Posterior vena cava (tissue), 2 donors: ENCODE measurements at regions not wholly inside any gene's neighbourhood (a gene's known extent, or its start where the extent isn't known, plus 50 kb on each side); places are given as distances from the start of the nearest gene placed in this dataset.

Experiments
- DNase-seq: peaks from one replicate; pipeline ENCODE4 v3.0.0-alpha.2; 2020; ENCODE audit warnings: low spot score
- intact Hi-C, 2 donors: fragments of 100-400 bp; cut with DNase I; formaldehyde crosslinking; loops; one replicate each; pipeline versions ENCODE4 v1.14.1 to v1.14.2; 2022 to 2023
- donor health status: DM: yes; HTN: yes; CAD: no.
- donor health status: DM: yes; HTN: yes; CAD: no.

- DNase-seq = no peak
- intact Hi-C loops = no loop called here
Observed at GRCh38 chr12:77777274-77777673, 53.4 kb upstream of the NAV3 start.

GRCh38 chr12:77774761-77775160 lies 55.9 kb upstream of the NAV3 start:
- no peak for DNase-seq
- intact Hi-C loops = no loop called here

DNA sequence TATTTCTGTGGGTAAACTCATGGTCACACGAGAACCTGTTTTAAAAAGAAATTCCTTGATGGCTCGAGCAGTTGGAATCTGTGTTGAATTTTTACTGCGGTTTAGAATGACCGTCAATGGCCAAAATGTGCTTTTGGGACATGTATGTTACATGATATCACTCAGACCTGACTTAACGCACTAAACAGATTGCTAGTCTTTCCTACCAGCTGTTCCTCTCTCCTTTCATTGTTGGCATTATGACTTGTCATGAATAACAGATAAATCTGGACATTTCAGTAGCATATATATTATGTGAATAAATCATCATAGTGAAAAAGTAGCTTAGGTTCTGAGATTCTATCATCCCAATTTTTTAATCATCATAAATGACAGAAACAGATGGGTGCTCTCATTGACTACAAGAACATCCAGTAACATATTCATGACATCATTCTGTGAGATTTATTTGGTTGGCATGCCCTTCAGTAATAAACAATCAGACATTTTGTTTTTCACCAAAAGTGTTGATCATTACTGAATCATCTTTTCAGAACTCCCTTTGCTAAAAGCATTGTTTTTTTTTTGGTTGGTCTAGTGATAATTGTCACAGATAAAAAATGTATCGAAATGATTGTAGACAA lies 57.9 kb upstream of the NAV3 start:
- DNase-seq = no peak
- intact Hi-C loops = loop anchor here in 1 of 2 donors (1.0 kb wide), 1 partner anchor 44 kb away; no protein-coding TSS in a partner anchor

DNA sequence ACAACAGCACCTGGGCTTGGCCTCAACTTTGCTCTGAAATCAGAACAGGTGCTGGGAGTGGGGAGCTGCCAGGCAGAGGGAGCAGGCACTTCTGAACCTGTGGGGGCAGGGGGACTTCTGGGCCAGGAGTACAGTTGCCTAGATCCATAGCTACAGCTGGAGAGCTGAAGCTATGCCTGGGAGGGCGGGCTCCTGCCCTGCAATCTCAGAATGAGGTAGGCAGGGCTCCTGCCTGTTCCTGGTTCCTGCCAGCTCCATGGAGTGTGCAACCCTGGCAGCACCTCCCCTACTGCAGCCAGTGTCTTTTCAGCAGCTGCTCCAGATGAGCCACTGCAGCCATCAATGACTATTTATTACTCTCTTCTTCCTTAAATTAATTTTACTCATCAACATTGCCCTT lies 62.1 kb upstream of the NAV3 start:
- DNase-seq = no peak
- intact Hi-C loops = no loop called here

GRCh38 chr12:77767756-77768343 lies 62.8 kb upstream of the NAV3 start:
- no peak for DNase-seq
- intact Hi-C loops = no loop called here

- no peak for DNase-seq
- intact Hi-C loops = no loop called here
Observed at GRCh38 chr12:77767335-77767734, 63.4 kb upstream of the NAV3 start.

GRCh38 chr12:77766224-77766623 lies 64.5 kb upstream of the NAV3 start:
- intact Hi-C loops = no loop called here
- DNase-seq = no peak

DNA sequence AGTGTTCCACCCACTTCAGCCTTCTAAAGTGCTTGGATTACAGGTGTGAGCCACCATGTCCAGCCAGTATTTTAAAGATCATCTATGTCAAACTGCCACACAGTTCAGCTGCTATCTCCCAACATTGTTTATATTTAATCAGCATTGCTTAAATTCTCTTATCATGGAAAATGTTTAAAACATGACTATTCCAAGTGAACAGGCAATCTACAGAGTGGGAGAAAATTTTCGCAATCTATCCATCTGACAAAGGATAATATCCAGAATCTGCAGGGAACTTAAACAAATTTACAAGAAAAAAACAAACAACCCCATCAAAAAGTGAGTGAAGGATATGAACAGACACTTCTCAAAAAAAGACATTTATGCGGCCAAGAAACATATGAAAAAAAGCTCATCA lies 69.4 kb upstream of the NAV3 start:
- no peak for DNase-seq
- intact Hi-C loops = no loop called here

DNA sequence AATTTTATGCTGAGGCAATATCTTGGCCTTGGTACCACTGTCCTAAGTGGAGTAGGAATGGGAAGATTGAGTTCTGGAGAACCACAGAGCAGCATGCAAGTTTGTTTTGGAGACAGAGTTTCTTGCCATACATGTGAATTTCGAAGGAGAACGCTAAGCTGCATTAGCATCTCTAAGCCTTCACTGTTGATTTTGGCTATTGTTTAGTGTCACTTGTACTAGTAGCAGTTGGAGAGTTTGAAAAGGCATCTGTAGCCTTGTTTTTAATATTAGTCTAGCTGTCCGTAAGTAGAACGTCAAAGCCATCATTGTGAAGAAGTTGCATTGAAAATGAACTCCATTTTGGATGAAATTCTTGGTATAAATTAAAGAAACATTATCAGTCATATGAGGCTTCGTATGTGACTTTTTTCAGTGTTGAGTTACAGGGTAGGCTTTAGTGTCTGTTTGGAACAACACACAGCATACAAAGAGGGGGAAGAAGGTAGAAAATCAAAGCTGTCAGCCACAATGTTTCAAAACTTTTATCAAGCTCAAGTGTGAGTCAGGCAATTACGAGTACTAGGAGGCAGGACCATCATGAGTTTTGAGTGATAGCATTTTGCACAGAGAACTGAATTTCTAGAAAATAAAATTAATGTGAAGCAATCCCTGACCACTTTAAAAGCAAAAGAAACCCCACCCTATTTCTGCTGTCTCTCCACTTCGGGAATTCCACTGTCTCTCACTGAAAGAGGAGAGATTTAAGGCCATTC lies 70.2 kb upstream of the NAV3 start:
- intact Hi-C loops = no loop called here
- no peak for DNase-seq

- DNase-seq = no peak
- intact Hi-C loops = no loop called here
Observed at GRCh38 chr12:77754086-77754485, 76.6 kb upstream of the NAV3 start.

GRCh38 chr12:77751939-77752338 lies 78.8 kb upstream of the NAV3 start:
- intact Hi-C loops = no loop called here
- no peak for DNase-seq

- intact Hi-C loops = no loop called here
Observed at GRCh38 chr12:77746096-77746495, 84.6 kb upstream of the NAV3 start.

DNA sequence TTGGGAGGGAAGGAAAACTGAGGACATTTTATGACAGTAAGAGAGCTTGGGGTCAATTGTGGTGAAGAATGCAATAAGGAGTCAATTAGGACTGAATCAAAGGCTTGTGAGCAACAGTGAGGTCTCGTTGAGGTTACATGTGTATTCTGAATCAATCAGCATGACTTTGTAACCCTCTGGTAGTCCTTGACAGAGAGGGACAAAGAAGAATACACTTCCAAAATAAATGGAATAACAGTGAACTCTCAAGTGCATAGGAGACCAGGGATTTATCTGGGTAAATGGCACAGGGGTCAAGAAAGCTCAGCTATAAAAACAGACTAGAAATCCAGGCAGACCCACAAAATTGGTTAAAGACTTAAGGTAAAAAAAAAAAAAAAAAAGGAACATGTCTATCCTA lies 85.1 kb upstream of the NAV3 start:
- intact Hi-C loops = no loop called here
- no peak for DNase-seq

More at GRCh38 chr12:77746096-77746495, 84.6 kb upstream of the NAV3 start:
- no peak for DNase-seq

GRCh38 chr12:77742631-77743030 lies 88.1 kb upstream of the NAV3 start:
- intact Hi-C loops = no loop called here
- no peak for DNase-seq

DNA sequence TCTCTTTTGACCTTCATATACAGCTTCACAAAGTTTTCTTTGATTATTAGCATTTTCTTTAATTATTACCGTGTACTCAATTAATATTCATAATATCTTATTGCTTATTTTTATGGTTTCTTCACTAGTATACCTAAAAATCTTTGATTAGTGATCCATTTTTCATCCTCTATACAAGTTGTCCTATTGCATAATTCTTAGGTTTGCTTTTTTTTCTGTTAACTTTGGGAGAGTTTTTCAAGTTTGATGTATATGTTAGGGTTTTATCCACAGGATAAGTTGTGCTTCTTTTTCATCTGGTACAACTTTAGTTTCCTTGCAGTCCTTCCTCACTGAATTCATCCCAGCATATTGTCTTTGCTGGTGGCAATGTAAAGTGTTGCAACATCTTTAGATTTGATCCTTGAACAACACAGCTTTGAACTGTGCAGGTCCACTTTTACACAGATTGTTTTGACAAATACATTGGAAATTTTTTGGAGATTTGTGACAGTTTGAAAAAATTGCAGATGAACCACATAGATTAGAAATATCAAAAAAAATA lies 88.6 kb upstream of the NAV3 start:
- DNase-seq = no peak
- intact Hi-C loops = no loop called here

DNA sequence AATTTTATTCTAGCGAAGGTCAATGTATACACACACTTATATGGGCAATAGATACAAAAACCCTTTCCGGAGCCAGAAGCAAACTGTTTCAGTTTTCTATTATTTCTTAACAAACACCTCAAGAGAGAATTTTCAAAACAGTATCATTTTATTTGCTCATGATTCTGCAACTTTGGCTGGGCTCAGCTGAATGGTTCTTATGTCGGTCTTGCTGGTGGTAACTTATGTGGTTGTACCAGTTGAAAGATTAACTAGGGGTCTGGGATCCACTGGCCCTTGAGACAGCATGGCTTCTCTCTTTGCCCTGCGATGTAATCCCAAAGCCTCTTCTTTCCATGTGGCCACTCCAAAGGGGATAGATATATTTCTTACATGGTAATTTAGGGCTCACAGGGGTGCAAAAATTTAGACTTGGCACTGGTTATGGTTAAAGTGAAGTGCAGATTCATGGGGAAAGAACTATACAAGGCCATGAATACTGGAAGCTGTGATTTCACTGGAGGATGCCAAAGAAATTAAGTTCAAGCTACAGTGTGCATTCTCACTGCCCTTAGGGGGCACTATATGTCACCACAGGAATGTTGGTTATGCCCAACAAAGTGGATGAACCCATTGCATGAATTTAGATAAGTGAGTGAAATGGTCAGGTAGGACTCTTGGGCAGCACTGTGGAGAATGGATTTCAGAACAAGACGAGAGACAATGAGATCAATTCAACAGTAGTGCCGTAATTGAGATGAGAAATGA lies 94.3 kb upstream of the NAV3 start:
- DNase-seq = no peak
- intact Hi-C loops = no loop called here

DNA sequence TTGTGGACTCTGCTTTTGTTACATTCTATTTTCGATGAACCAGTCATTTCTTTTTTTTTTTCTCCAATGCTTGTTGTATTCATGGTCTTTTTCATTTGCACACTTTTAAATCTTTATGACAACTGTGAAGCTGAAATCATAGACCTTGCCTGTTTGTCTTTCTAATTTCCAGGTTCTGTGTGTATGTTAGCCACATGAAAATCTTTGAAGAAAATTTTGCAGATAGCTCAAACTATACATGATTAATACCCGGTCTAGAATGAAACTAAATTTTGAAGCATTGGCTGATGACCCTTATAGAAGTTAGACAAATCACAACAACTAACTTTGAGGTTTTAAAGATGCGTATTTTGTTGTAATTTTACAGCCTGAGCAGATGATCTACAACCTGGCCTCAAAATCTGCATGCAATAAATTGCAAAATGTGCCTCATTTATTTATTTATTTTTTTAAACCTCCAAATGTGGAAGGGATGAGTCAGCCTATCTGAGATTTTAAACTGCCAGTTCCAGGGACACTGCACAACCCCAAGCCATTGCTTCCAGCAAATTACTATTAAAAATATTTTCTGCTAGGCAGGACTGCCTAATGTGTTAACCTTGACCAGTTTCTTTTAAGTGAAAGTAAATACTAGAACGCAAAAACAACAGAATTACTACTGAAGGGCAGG lies 96.3 kb upstream of the NAV3 start:
- intact Hi-C loops = loop anchor here in 1 of 2 donors (5.0 kb wide), 1 partner anchor 188 kb away; no protein-coding TSS in a partner anchor
- DNase-seq = no peak

DNA sequence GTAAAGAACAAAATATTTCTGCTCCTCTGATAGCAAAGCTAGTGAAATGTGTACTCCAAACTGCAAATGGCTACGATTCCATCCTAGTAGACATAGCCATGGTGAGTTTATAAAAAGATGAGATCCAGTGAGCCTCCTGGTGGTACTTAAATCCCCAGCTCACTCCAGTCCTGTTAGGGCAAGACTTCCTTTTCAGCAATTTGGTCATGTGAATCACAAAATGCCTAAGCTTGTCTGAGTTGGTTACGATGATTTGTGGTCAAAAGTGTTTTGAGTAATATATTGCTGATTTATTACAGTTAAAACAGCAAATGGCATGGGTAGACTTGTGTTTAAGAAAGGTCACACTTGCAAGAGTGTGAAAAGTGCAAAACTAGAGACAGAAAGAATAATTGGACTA lies 102.7 kb upstream of the NAV3 start:
- DNase-seq = no peak
- intact Hi-C loops = no loop called here

DNA sequence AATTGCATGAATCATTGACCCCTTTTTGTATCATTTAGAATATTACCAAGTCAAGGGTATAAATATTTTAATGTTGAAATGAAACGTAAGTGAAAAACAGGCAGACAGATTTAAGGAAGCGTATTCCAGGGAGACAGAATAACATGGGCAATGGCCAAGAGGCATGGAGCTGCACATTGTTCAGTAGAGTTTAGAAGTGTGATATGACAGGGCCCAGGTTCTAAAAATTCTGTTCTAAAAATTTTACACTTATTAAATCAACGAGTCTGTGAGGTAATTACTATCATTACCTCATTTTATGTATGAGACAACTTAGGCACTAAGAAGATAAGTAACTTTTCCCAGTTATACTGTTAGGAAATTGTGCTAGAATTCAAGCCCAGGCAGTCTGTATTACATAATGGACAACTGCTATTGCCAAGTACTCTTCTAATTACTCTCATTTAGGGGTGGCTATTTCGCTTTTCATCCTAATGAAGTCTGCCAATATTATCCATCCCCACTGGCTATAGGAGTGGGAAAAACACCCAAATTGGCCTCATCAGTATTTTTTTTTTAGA lies 103.2 kb upstream of the NAV3 start:
- DNase-seq = no peak
- intact Hi-C loops = no loop called here
